ENCODE measurements at regions not wholly inside any gene's neighbourhood (a gene's known extent, or its start where the extent isn't known, plus 50 kb on each side); places are given as distances from the start of the nearest gene placed in this dataset.

DNA sequence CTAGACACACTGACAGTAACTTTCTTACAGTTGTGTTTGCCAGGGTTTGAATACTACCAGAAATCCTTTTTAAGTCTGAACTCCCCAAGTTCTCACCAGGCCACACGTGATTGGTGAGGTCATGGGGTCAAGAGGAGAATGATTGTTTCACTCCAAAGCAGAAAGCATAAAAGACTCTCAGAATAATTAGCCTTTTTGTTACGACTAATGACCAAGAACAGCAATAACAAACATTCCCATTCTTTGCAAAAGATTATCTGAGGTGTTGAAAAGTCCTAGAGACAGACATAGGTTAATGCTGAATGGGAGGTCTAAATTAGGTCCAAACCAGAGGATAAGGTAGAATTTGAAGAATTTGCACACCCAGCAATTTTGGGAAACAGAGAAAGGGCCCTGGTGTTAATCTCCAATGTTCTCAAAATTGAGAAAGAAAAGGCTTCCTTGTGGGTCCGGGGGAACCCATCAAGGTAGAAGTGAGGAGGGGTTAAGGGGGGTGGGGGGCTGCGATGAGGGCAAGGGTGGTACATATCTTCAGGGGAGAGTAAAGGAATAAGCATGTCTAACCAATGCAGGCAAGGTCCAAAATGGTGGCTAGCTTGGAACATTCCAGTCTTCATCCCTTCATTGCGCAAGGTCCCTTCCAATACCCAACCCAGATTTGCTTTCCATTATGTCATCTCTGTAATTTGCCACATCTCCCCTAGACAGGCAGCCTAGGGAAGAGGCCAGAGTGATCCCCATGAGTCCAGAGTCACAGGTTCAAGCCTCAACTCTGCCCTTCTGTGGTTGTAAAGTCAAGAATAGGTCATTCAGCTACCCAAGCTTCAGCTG is 74.6 kb upstream of the NFIA start:
- no peak overlapping the region for H3K27ac ChIP-seq (ENCODE audit: low read depth in 1 of 2, low read length in 2 of 2)
- TF ChIP-seq, protein P1, sequence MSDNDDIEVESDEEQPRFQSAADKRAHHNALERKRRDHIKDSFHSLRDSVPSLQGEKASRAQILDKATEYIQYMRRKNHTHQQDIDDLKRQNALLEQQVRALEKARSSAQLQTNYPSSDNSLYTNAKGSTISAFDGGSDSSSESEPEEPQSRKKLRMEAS (IDR thresholded peaks at IDR 0.05) = no peak
- TF ChIP-seq NR2F2 (IDR thresholded peaks at IDR 0.05) (no peak), JUND (IDR thresholded peaks at IDR 0.05) (no peak)
- no peak overlapping the region for H3K9ac ChIP-seq (ENCODE audit: low read depth in 1 of 2, low read length in 2 of 2)
- H3K4me3 ChIP-seq (ENCODE audit: low read depth in 1 of 3, low read length in 3 of 3) = no peak overlapping the region
- 80% methylated on average over 5 of the region's 5 CpGs for WGBS
- H3K27me3 ChIP-seq (ENCODE audit: control insufficient read depth in 4 of 4, insufficient read depth in 4 of 4, low read length in 3 of 4) = no peaks in the 10 kb centered on the region
- H3K36me3 ChIP-seq (ENCODE audit: control insufficient read depth in 4 of 4, insufficient read depth in 3 of 4, low read depth in 1 of 4, low read length in 3 of 4) = no peaks in the 10 kb centered on the region
- no peaks in the 10 kb centered on the region for H3K9me3 ChIP-seq (ENCODE audit: control insufficient read depth in 4 of 4, low read length in 3 of 4)
- H3K4me1 ChIP-seq (ENCODE audit: control insufficient read depth in 4 of 4, insufficient read depth in 4 of 4, low read length in 3 of 4) = no peaks in the 10 kb centered on the region
- no peak for DNase-seq (ENCODE audit: low spot score)

- no peak overlapping the region for H3K4me3 ChIP-seq (ENCODE audit: low read depth in 1 of 3, low read length in 3 of 3)
- no peaks in the 10 kb centered on the region for H3K9me3 ChIP-seq (ENCODE audit: control insufficient read depth in 4 of 4, low read length in 3 of 4)
- 60% methylated on average over 9 of the region's 9 CpGs for WGBS
- no peak overlapping the region for H3K9ac ChIP-seq (ENCODE audit: low read depth in 1 of 2, low read length in 2 of 2)
- H3K4me1 ChIP-seq (ENCODE audit: control insufficient read depth in 4 of 4, insufficient read depth in 4 of 4, low read length in 3 of 4) = no peaks in the 10 kb centered on the region
- DNase-seq (ENCODE audit: low spot score) = no peak
- no peaks in the 10 kb centered on the region for H3K27me3 ChIP-seq (ENCODE audit: control insufficient read depth in 4 of 4, insufficient read depth in 4 of 4, low read length in 3 of 4)
- H3K36me3 ChIP-seq (ENCODE audit: control insufficient read depth in 4 of 4, insufficient read depth in 3 of 4, low read depth in 1 of 4, low read length in 3 of 4) = no peaks in the 10 kb centered on the region
- TF ChIP-seq EGR1 (IDR thresholded peaks at IDR 0.05; ENCODE audit: low read depth in 2 of 2) = no peak
- TF ChIP-seq GABPA (IDR thresholded peaks at IDR 0.05 in 1 of 2, conservative IDR thresholded peaks at IDR 0.05 in 1 of 2) = no peak
- no peak for TF ChIP-seq TAF1 (conservative IDR thresholded peaks at IDR 0.05)
- no peak for TF ChIP-seq CTCF (IDR thresholded peaks at IDR 0.05; ENCODE audit: low read depth, low read length, missing input control)
- TF ChIP-seq, protein P2, sequence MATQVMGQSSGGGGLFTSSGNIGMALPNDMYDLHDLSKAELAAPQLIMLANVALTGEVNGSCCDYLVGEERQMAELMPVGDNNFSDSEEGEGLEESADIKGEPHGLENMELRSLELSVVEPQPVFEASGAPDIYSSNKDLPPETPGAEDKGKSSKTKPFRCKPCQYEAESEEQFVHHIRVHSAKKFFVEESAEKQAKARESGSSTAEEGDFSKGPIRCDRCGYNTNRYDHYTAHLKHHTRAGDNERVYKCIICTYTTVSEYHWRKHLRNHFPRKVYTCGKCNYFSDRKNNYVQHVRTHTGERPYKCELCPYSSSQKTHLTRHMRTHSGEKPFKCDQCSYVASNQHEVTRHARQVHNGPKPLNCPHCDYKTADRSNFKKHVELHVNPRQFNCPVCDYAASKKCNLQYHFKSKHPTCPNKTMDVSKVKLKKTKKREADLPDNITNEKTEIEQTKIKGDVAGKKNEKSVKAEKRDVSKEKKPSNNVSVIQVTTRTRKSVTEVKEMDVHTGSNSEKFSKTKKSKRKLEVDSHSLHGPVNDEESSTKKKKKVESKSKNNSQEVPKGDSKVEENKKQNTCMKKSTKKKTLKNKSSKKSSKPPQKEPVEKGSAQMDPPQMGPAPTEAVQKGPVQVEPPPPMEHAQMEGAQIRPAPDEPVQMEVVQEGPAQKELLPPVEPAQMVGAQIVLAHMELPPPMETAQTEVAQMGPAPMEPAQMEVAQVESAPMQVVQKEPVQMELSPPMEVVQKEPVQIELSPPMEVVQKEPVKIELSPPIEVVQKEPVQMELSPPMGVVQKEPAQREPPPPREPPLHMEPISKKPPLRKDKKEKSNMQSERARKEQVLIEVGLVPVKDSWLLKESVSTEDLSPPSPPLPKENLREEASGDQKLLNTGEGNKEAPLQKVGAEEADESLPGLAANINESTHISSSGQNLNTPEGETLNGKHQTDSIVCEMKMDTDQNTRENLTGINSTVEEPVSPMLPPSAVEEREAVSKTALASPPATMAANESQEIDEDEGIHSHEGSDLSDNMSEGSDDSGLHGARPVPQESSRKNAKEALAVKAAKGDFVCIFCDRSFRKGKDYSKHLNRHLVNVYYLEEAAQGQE (IDR thresholded peaks at IDR 0.05) = no peak
- no peak for TF ChIP-seq NR2F2 (IDR thresholded peaks at IDR 0.05)
- TF ChIP-seq FOXA2 (IDR thresholded peaks at IDR 0.05) = no peak
- no peak for TF ChIP-seq HNF4G (IDR thresholded peaks at IDR 0.05)
- no peak for TF ChIP-seq RXRA (IDR thresholded peaks at IDR 0.05)
- no peak for TF ChIP-seq JUND (IDR thresholded peaks at IDR 0.05)
- TF ChIP-seq RAD21 (IDR thresholded peaks at IDR 0.05) = no peak
- TF ChIP-seq HNF4A (conservative IDR thresholded peaks at IDR 0.05) = no peak
- no peak overlapping the region for H3K27ac ChIP-seq (ENCODE audit: low read depth in 1 of 2, low read length in 2 of 2)
Observed at GRCh38 chr1:61005614-61006580, 76.5 kb upstream of the NFIA start.
